ENCODE measurements at regions not wholly inside any gene's neighbourhood (a gene's known extent, or its start where the extent isn't known, plus 50 kb on each side); places are given as distances from the start of the nearest gene placed in this dataset.

GRCh38 chrX:943035-943434, 269.4 kb downstream of the CRLF2 start:
- peaks cover 0 to 4% (median 0%) of the 10 kb centered on the region in 4 donors for H3K9me3 ChIP-seq
- DNase-seq (ENCODE audit: low spot score in 2 of 2): no peak
- H3K4me1 ChIP-seq: no peaks in the 10 kb centered on the region
- TF ChIP-seq EP300 (IDR thresholded peaks at IDR 0.05): no peak
- no peak for TF ChIP-seq POLR2A (IDR thresholded peaks at IDR 0.05)
- TF ChIP-seq CTCF (IDR thresholded peaks at IDR 0.05): no peak
- no peak overlapping the region for H3K27ac ChIP-seq
- H3K36me3 ChIP-seq: no peaks in the 10 kb centered on the region
- H3K27me3 ChIP-seq: peaks cover 0 to 6% of the 10 kb centered on the region in 2 donors
- WGBS, 2 donors: 74 to 88% methylated on average over 1 of the region's 1 CpG
- H3K4me3 ChIP-seq: no peak overlapping the region

- Histone ChIP-seq H3K9me3 (no peaks in the 10 kb centered on the region), H3K4me1 (no peaks in the 10 kb centered on the region), H3K27me3 (peaks cover 0 to 6% of the 10 kb centered on the region in 2 donors), H3K36me3 (no peaks in the 10 kb centered on the region), H3K4me3 (no peak overlapping the region), H3K27ac (no peak overlapping the region)
- TF ChIP-seq CTCF (IDR thresholded peaks at IDR 0.05) (no peak), EP300 (IDR thresholded peaks at IDR 0.05) (no peak), POLR2A (IDR thresholded peaks at IDR 0.05) (no peak)
- 68 to 70% methylated on average over 9 of the region's 9 CpGs for WGBS, 2 donors
- no peak for DNase-seq (ENCODE audit: low spot score in 2 of 2)
These were observed 271.8 kb downstream of the CRLF2 start for GRCh38 chrX:940691-941090.

GRCh38 chrX:936979-937769, 275.3 kb downstream of the CRLF2 start:
- Histone ChIP-seq H3K36me3 (no peaks in the 10 kb centered on the region), H3K9me3 (no peaks in the 10 kb centered on the region), H3K27me3 (peaks cover 0 to 6% of the 10 kb centered on the region in 2 donors), H3K4me1 (no peaks in the 10 kb centered on the region), H3K27ac (no peak overlapping the region), H3K4me3 (no peak overlapping the region)
- no peak for TF ChIP-seq EP300 (IDR thresholded peaks at IDR 0.05)
- TF ChIP-seq POLR2A (IDR thresholded peaks at IDR 0.05): no peak
- TF ChIP-seq CTCF (IDR thresholded peaks at IDR 0.05): no peak
- WGBS, 2 donors: 58 to 60% methylated on average over 26 of the region's 26 CpGs
- DNase-seq (ENCODE audit: low spot score in 2 of 2): no peak

GRCh38 chrX:933611-934010, 278.8 kb downstream of the CRLF2 start:
- H3K9me3 ChIP-seq: peaks cover 0 to 13% (median 0%) of the 10 kb centered on the region in 4 donors
- WGBS, 2 donors: 25 to 38% methylated on average over 11 of the region's 11 CpGs
- no peaks in the 10 kb centered on the region for H3K4me1 ChIP-seq
- H3K4me3 ChIP-seq: no peak overlapping the region
- TF ChIP-seq POLR2A (IDR thresholded peaks at IDR 0.05) (no peak), CTCF (IDR thresholded peaks at IDR 0.05) (no peak), EP300 (IDR thresholded peaks at IDR 0.05) (no peak)
- no peak overlapping the region for H3K27ac ChIP-seq
- H3K27me3 ChIP-seq: no peaks in the 10 kb centered on the region
- no peak for DNase-seq (ENCODE audit: low spot score in 2 of 2)
- H3K36me3 ChIP-seq: no peaks in the 10 kb centered on the region

- 67 to 74% methylated on average over 4 of the region's 4 CpGs for WGBS, 2 donors
- DNase-seq (ENCODE audit: low spot score in 2 of 2): no peak
- TF ChIP-seq CTCF (IDR thresholded peaks at IDR 0.05): no peak
- no peak for TF ChIP-seq POLR2A (IDR thresholded peaks at IDR 0.05)
- no peak for TF ChIP-seq EP300 (IDR thresholded peaks at IDR 0.05)
- Histone ChIP-seq H3K4me3 (no peak overlapping the region), H3K36me3 (no peaks in the 10 kb centered on the region), H3K27me3 (no peaks in the 10 kb centered on the region), H3K9me3 (peaks cover 0 to 30% (median 0%) of the 10 kb centered on the region in 4 donors), H3K27ac (no peak overlapping the region), H3K4me1 (no peaks in the 10 kb centered on the region)
These were observed 283.8 kb downstream of the CRLF2 start for GRCh38 chrX:928606-929005.
